ENCODE measurements at regions not wholly inside any gene's neighbourhood (a gene's known extent, or its start where the extent isn't known, plus 50 kb on each side); places are given as distances from the start of the nearest gene placed in this dataset.
"Not testable (repeated sequence)": the region's sequence is repeated elsewhere in the genome, so short reads cannot be mapped to it uniquely, and the experiment has no call there.

DNA sequence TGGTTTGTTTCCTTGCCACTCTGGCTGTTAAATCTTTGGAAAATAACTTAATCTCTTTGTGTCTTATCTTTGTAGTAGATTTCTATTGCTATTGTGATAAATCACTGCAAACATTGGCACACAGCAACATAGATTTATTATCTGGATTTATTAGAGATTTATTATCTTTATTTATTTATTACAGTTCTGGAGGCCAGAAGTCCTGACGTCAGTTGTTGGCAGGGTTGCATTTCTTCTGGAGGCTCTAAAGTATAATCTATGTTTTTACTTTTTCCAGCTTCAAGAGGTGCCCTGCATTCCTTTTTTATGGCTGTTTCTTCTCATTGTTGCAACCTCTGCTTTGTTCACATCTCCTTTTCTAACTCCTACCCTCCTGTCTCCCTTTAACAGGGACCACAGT, 542.8 kb downstream of the GRXCR1 start:
- no peak for DNase-seq

DNA sequence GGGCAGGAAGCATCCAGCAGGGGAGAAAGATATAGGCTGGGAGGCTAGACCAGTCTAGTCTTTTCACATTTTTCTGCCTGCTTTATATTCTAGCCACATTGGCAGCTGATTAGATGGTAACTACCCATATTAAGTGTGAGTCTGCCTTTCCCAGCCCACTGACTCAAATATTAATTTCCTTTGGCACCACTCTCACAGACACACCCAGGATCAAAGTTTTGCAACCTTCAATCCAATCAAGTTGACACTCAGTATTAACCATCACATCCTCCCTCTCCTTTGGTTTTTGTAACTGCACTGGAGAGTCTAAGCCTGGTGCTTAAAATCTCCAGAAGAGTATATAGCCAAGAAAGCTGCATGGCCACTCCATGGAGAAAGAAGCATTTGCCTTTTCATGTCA, 560.4 kb downstream of the GRXCR1 start:
- no peak for DNase-seq

- no peak for DNase-seq
Measured at GRCh38 chr4:43456383-43456782, 563.9 kb downstream of the GRXCR1 start.

GRCh38 chr4:43457866-43458265, 565.4 kb downstream of the GRXCR1 start:
- DNase-seq: no peak

DNA sequence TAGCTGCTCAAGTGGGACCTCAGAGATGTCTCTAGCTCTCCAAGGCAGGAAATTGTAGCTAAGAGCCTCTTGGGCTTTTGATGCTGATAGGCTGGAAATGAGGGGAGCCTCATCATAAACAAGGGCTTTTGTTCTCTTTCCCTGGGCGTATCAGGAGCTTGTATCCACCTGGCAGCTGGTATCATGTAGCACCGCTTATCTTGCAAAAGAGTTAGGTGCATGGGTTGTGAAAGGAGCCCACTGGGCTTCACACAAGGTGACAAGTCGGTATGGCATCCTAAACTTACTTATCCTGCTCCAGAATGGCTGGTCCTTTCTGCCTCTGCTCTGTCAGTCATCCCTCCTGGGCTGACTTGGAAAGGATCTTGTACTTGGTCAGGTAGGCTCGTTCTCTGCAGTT, 565.8 kb downstream of the GRXCR1 start:
- DNase-seq: no peak

- DNase-seq: no peak
Measured at GRCh38 chr4:43471950-43472349, 579.4 kb downstream of the GRXCR1 start.

DNA sequence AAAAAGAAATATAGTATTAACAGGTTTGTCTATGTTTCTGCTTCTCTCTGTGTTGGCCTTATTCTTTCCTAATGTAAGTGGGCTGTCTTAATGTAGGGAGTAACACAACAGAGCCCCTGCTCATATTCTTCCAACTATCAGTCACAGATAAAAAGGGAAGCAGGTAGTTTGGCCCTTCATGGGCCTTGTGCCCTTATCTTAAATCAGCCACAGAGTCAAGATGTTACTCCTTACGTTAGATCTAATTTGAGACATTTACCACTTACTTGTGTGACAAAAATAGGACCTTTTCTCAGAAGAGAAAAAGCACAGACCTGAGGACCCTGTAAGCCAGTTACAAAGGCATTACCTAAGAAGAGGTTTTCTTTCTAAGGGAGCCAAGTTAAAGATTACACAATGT, 589.0 kb downstream of the GRXCR1 start:
- no peak for DNase-seq

DNA sequence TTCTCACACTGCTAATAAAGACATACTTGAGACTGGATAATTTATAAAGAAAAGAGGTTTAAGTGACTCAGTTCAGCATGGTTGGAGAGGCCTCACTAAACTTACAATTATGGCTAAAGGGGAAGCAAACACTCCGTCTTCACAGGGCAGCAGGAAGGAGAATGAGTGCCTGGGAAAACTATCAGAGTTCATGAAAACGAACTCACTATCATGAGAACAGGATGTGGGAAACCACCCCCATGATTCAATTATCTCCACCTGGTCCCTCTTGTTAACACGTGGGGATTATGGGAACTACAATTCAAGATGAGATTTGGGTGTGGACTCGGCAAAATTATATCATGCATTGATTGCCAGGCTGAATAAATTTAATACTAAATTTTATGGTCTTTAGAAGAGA, 592.7 kb downstream of the GRXCR1 start:
- no peak for DNase-seq

DNA sequence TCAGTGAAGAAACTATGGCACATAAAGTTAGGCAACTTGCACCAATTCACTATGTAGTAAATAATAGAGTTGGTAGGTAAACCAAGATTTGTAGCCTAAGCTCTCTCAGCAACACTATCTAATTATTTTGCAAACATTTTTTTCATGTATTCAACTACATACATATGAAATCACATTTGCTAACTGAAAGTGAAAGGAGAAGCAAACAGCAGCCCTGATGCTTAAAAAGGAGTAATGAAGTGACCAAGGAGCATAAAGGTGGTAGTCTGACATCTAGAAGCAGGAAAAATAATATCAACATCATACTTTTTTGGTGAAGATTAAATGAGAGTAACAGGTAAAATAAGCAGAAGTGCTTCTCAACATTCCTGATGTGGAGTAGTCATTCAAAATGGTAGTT, 603.7 kb downstream of the GRXCR1 start:
- no peak for DNase-seq

DNA sequence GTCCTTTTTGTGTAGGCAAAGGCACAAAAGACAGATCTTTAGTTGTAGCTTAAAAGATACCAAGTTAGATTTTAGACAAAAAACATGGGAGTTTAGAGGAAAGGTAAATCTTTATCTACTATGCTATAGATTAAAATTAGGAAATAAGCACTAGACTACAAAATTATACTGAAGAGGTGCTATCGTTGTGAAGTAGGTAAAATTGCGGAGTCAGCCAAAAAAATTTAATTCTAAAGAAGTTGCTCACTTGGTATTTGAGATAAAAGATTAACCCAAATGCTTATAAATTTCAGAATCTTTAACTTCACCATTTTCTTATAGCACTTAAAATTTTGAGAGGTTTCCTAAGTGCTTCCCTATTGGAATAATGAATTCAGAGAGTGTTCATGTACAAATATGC, 604.1 kb downstream of the GRXCR1 start:
- no peak for DNase-seq

DNA sequence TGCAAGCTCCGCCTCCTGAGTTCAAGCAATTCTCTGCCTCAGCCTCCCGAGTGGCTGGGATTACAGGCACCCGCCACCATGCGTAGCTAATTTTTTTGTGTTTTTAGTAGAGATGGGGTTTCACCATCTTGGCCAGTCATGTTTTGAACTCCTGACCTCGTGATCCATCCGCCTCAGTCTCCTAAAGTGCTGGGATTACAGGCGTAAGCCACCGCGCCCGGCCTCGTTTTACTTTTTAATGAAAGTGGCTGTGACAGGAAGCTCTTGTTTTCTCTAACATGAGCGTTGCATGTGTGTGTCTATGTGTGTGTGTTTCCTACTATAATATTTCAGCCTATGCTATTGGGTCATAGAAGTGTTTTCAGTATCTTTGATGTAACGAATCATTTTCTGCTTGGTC, 613.3 kb downstream of the GRXCR1 start:
- DNase-seq: not testable (repeated sequence)

DNA sequence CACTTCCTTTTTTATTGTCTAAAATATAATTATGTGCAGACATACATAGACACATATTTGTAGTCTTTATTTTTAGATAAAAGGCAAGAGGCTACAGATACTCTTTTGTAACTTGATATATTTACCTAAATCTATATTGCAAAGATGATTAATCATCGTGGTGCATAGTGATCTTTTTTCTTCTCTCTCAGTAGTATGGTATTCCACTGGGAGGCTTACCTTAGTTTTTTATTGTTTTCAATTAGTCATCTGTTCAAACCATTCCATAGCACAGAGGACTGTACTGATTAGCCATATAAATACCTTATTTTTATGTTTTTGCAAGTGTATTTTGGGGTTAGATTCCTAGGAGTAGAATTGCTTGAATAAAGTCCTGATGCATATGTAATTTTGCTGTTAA, 619.7 kb downstream of the GRXCR1 start:
- no peak for DNase-seq

- DNase-seq: no peak
Measured at GRCh38 chr4:43525646-43526045, 633.1 kb downstream of the GRXCR1 start.

- DNase-seq: no peak
Measured at GRCh38 chr4:43547561-43547960, 655.0 kb downstream of the GRXCR1 start.

DNA sequence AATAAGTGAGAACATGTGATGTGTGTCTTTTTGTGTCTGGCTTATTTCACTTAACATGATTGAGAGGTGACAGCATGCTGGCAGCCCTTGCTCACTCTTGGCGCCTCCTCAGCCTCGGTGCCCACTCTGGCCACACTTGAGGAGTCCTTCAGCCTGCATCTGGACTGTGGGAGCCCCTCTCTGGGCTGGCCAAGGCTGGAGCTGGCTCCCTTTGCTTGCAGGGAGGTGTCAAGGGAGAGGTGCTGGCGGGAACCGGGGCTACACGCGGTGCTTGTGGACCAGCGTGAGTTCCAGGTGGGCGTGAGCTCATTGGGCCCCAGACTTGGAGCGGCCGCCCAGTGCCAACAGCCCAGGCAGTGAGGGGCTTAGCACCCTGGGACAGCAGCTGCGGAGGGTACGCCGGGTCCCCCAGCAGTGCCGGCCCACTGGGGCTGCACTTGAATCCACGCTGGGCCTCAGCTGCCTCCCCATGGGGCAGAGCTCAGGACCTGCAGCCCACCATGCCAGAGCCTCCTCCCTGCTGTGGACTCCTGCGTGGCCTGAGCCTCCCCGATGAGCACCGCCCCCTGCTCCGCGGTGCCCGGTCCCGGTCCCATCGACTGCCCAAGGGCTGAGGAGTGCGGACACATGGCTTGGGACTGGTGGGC, 658.6 kb downstream of the GRXCR1 start:
- DNase-seq: no peak

GRCh38 chr4:43556262-43556661, 663.7 kb downstream of the GRXCR1 start:
- DNase-seq: no peak

- DNase-seq: no peak
Measured at GRCh38 chr4:43560047-43560446, 667.5 kb downstream of the GRXCR1 start.

DNA sequence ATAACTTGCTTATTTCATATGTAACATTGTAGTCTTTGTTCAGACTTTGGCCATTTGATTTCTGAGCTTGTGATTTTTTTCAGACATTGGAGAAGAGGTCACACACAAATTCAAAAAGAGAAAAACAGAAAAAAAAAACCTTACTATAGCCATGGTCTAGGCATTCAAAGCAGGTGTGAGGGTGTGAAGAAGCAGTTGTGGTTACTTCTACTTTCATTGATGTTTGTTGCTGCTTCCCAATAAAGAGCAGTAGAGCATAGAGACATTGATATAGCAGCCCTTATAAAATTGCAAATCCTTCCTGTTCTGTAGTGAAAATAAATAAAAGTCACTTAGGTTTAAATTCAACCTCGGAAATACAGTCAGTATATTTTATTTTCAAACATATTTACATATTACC, 671.6 kb downstream of the GRXCR1 start:
- DNase-seq: no peak

- no peak for DNase-seq
Measured at GRCh38 chr4:43564591-43564990, 672.1 kb downstream of the GRXCR1 start.

DNA sequence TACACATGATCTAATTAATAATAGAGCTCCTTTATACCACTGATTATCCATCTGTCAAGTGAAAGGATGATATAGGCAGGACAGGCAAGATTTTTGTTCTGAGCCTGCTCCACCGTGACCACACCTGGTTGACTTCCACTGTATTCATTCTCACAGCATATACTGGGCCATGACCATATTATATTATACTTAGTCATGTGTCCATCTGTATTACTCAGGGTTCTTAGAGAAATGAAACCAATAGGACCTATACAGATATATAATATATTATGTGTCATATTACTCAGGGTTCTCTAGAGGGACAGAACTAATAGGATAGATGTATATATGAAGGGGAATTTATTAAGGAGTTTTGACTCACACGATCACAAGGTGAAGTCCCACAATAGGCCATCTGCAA, 675.1 kb downstream of the GRXCR1 start:
- DNase-seq: no peak

- DNase-seq: no peak
Measured at GRCh38 chr4:43586813-43587212, 694.3 kb downstream of the GRXCR1 start.

- DNase-seq: no peak
Measured at GRCh38 chr4:43587758-43588157, 695.2 kb downstream of the GRXCR1 start.

DNA sequence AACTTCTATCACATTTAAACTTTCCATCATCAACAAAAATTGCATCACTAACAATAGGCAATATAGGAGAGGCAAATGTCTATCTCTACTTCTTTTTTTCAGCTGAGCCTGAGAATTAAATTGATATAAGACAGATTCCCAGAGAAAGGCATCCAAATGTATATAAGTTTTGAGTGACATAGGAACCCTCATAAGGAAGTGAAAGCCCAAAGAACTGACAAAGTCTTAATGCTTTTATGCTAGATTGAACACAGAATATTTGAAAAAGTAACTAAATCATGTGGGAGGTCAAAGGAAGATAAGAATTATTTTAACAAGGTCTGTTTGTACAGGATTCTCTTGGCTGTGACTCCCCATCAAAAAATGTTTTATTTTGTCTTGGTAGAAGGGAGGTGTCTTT, 714.9 kb downstream of the GRXCR1 start:
- DNase-seq: no peak

DNA sequence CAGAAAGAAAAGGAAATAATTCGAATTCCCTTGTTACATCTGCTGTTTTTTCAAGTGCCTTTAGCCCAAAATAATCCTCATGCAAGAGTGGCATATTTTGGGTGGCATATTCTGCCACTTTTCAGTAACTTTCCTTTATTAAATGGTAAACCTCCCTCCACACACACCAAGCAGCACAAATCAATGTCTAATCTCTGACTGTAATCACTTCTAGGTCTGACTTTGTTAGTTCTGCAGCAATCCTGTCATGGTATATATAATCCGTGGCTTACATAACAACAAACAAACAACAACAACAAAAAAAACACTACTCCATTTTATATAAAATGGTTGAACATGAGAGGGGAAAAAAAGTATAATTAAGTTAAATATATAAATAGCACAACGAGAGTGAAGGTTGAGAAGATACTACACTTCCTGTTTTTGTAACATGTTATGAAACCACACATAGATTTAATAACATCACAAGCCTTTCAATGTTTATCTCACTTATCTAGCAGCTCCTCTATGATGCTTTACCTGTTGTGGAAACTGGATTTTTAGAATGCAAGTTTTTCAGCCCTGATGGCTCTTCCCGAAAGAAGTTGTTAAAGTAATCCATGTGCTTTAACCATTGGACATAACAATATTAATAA, 715.4 kb downstream of the GRXCR1 start:
- no peak for DNase-seq

GRCh38 chr4:43619219-43619618, 726.7 kb downstream of the GRXCR1 start:
- DNase-seq: no peak

Data from occipital lobe (tissue), 1 donor.